GM12878 (cell line): ENCODE measurements at regions not wholly inside any gene's neighbourhood (a gene's known extent, or its start where the extent isn't known, plus 50 kb on each side); places are given as distances from the start of the nearest gene placed in this dataset.

Experiments used
- ATF7 ChIP-seq: fragments of 450-650 bp; IDR thresholded peaks from 2 replicates; pipeline ENCODE4 v1.6.1; 2016; ENCODE audit warnings: low read depth, mild to moderate bottlenecking
- EZH2 ChIP-seq: IDR thresholded peaks from 2 replicates; pipeline ENCODE4 v1.6.1; 2012; ENCODE audit warnings: low read depth, mild to moderate bottlenecking, control low read depth, inconsistent platforms, low read length, borderline replicate concordance; ENCODE audit not compliant: control insufficient read depth
- RAD21 ChIP-seq: IDR thresholded peaks from 2 replicates; pipeline ENCODE4 v1.6.1; 2011; ENCODE audit warnings: mild to moderate bottlenecking, low read depth, low read length, moderate library complexity; ENCODE audit not compliant: insufficient read depth
- SRF ChIP-seq, 2 experiments: IDR thresholded peaks; 2 replicates each; pipeline ENCODE4 v1.6.1; 2011; ENCODE audit warnings: low read depth in 2 of 2, low read length in 2 of 2, mild to moderate bottlenecking in 1 of 2, moderate library complexity in 1 of 2
- STAT3 ChIP-seq: IDR thresholded peaks from 2 replicates; pipeline ENCODE4 v1.6.1; 2011; ENCODE audit warnings: low read depth, low read length, improper control_type of control experiment
- TF ChIP-seq, protein P1 (sequence below): IDR thresholded peaks from 2 replicates; pipeline ENCODE4 v1.6.1; 2011; ENCODE audit warnings: borderline replicate concordance, low read depth, mild to moderate bottlenecking, moderate library complexity, mixed read lengths, low read length; ENCODE audit not compliant: insufficient read depth; ENCODE audit errors: extremely low read length
- TF ChIP-seq, protein P2 (sequence below), 3 experiments: IDR thresholded peaks in 2 of 3; conservative IDR thresholded peaks in 1 of 3; 2 replicates each; pipeline ENCODE4 v1.5.1; 2011; ENCODE audit warnings: low read depth in 3 of 3, low read length in 3 of 3, mild to moderate bottlenecking in 3 of 3, control low read depth in 2 of 3, moderate library complexity in 2 of 3, inconsistent platforms in 1 of 3, mixed read lengths in 1 of 3; ENCODE audit not compliant: control insufficient read depth in 2 of 3, insufficient read depth in 1 of 3; ENCODE audit errors: extremely low read depth in 1 of 3
- TF ChIP-seq, protein P3 (sequence below): fragments of 450-650 bp; IDR thresholded peaks from 2 replicates; pipeline ENCODE4 v1.6.1; 2016; ENCODE audit warnings: mild to moderate bottlenecking

DNA sequence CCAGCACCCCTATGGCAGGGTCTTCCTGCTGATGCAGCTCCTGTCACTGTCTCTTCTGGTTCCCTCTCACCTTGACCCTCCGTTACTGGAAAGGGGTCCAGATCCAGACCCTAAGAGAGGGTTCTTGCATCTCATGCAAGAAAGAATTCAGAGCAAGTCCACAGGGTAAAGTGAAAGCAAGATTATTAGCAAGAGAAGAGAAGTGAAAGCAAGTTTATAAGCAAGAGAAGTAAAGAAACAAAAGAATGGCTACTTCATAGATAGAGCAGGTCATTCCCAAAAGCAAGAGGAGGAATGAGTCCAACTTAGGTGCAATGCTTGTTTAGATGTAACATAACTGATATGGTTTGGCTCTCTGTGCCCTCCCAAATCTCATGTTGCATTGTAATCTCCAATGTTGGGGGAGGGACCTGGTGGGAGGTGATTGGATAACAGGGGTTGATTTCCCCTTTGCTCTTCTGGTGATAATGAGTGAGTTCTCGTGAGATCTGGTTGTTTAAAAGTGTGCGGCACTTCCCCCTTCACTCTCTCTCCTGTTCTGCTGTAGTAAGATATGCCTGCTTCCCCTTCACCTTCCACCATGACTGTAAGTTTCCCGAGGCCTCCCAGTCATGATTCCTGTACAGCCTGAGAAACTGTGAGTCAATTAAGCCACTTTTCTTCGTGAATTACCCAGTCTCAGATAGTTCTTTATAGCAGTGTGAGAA, 183.3 kb downstream of the MED10 start:
- TF ChIP-seq EZH2: no peak
- TF ChIP-seq, protein P1, sequence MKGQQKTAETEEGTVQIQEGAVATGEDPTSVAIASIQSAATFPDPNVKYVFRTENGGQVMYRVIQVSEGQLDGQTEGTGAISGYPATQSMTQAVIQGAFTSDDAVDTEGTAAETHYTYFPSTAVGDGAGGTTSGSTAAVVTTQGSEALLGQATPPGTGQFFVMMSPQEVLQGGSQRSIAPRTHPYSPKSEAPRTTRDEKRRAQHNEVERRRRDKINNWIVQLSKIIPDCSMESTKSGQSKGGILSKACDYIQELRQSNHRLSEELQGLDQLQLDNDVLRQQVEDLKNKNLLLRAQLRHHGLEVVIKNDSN: no peak
- TF ChIP-seq SRF (IDR thresholded peaks at IDR 0.05; ENCODE audit: low read depth in 2 of 2, low read length in 2 of 2): no peak
- TF ChIP-seq ATF7: no peak
- TF ChIP-seq STAT3: no peak
- TF ChIP-seq, protein P2, sequence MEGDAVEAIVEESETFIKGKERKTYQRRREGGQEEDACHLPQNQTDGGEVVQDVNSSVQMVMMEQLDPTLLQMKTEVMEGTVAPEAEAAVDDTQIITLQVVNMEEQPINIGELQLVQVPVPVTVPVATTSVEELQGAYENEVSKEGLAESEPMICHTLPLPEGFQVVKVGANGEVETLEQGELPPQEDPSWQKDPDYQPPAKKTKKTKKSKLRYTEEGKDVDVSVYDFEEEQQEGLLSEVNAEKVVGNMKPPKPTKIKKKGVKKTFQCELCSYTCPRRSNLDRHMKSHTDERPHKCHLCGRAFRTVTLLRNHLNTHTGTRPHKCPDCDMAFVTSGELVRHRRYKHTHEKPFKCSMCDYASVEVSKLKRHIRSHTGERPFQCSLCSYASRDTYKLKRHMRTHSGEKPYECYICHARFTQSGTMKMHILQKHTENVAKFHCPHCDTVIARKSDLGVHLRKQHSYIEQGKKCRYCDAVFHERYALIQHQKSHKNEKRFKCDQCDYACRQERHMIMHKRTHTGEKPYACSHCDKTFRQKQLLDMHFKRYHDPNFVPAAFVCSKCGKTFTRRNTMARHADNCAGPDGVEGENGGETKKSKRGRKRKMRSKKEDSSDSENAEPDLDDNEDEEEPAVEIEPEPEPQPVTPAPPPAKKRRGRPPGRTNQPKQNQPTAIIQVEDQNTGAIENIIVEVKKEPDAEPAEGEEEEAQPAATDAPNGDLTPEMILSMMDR (IDR thresholded peaks at IDR 0.05 in 2 of 3, conservative IDR thresholded peaks at IDR 0.05 in 1 of 3; ENCODE audit: control insufficient read depth in 2 of 3, extremely low read depth in 1 of 3, insufficient read depth in 1 of 3, low read depth in 3 of 3, low read length in 3 of 3): no peak
- TF ChIP-seq, protein P3, sequence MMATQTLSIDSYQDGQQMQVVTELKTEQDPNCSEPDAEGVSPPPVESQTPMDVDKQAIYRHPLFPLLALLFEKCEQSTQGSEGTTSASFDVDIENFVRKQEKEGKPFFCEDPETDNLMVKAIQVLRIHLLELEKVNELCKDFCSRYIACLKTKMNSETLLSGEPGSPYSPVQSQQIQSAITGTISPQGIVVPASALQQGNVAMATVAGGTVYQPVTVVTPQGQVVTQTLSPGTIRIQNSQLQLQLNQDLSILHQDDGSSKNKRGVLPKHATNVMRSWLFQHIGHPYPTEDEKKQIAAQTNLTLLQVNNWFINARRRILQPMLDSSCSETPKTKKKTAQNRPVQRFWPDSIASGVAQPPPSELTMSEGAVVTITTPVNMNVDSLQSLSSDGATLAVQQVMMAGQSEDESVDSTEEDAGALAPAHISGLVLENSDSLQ: no peak
- TF ChIP-seq RAD21: no peak
